ENCODE measurements at regions not wholly inside any gene's neighbourhood (a gene's known extent, or its start where the extent isn't known, plus 50 kb on each side); places are given as distances from the start of the nearest gene placed in this dataset.
"Not testable (repeated sequence)": the region's sequence is repeated elsewhere in the genome, so short reads cannot be mapped to it uniquely, and the experiment has no call there.

- H3K9me3 ChIP-seq (ENCODE audit: insufficient read depth, low read length): peaks cover 8% of the 10 kb centered on the region; the same call in 1 of the 2 replicates
- H4K20me1 ChIP-seq (ENCODE audit: low read depth, low read length): no peaks in the 10 kb centered on the region
- no peaks in the 10 kb centered on the region for H3K9me2 ChIP-seq (replicated peaks; ENCODE audit: insufficient read depth, low read length)
- H3K36me3 ChIP-seq (ENCODE audit: low read length): no peaks in the 10 kb centered on the region
- no peak overlapping the region for H3K4me2 ChIP-seq (ENCODE audit: low read depth, low read length, poor library complexity, severe bottlenecking)
- H3K79me2 ChIP-seq (ENCODE audit: insufficient read depth, low read length): no peaks in the 10 kb centered on the region
- no peak overlapping the region for H3K4me3 ChIP-seq (ENCODE audit: insufficient read depth, low read length, poor library complexity, severe bottlenecking)
- H2AFZ ChIP-seq (ENCODE audit: low read depth, low read length, severe bottlenecking): no peak overlapping the region
- TF ChIP-seq CTCF (IDR thresholded peaks at IDR 0.05; ENCODE audit: insufficient read depth, low read length, poor library complexity, severe bottlenecking): no peak
- TF ChIP-seq EZH2phosphoT487 (conservative IDR thresholded peaks at IDR 0.05; ENCODE audit: low read length): no peak
- no peak overlapping the region for H3K27ac ChIP-seq (ENCODE audit: low read depth, low read length)
- H3K27me3 ChIP-seq (ENCODE audit: low read length): no peaks in the 10 kb centered on the region
- H3F3A ChIP-seq (ENCODE audit: insufficient read depth): no peaks in the 10 kb centered on the region
- H3K9ac ChIP-seq (ENCODE audit: low read length): no peak overlapping the region
These were observed 69.8 kb upstream of the LRPAP1 start for GRCh38 chr4:3601992-3602391.

DNA sequence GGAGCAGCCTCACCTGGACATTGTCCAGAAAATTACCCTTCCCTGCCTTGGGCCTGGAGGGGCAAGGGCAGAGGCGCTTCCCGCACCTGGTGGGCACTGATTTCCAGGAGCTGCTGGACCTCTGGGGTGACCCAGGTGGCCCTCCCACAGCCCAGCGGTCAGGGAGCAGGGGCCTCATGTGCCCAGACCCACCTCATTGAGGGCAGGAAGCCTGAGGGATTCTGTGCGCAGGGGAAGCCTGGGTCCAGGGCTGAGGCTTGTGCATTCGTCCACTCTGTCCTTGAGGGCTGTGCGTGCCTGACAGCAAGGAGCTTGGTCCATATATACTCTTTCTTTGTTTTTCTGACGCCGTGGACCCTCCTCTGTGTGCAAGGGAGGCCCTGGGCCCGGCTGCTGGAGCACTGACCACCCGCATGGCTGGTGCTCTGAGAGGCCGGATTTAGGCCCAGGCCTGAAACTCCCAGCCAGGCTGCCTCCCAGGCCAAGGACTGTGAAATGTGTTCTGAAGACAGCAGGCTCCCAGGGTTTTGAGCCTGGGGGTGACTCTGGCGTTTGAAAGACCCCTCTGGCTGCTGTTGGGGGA, 69.0 kb upstream of the LRPAP1 start:
- not testable (repeated sequence) for H3K4me2 ChIP-seq (ENCODE audit: low read depth, low read length, poor library complexity, severe bottlenecking); H3K4me3 ChIP-seq (ENCODE audit: insufficient read depth, low read length, poor library complexity, severe bottlenecking); H4K20me1 ChIP-seq (ENCODE audit: low read depth, low read length); H3F3A ChIP-seq (ENCODE audit: insufficient read depth); H2AFZ ChIP-seq (ENCODE audit: low read depth, low read length, severe bottlenecking); H3K9me2 ChIP-seq (replicated peaks; ENCODE audit: insufficient read depth, low read length); H3K79me2 ChIP-seq (ENCODE audit: insufficient read depth, low read length); H3K27ac ChIP-seq (ENCODE audit: low read depth, low read length); H3K9ac ChIP-seq (ENCODE audit: low read length); H3K9me3 ChIP-seq (ENCODE audit: insufficient read depth, low read length); H3K36me3 ChIP-seq (ENCODE audit: low read length); H3K27me3 ChIP-seq (ENCODE audit: low read length)

DNA sequence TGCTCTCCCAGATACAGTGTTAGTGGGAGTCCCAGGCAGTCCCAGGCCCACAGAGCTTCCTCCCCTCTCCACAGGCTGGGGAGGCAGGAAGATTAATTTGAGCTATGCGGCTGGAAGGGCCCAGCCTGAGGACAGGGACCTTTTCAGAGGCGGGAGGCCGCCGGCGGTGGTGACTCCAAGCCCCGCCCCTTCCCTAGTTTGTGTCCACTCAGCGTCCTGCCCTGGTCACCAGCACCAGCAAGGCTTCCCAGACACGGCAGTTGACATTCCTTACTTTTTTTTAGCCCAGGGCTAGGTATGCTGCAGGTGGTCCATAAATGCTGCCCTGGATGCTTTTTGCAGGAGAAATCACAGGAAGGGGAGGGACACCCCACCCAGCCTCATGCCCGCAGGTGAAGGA, 67.7 kb upstream of the LRPAP1 start:
- no peaks in the 10 kb centered on the region for H3K27me3 ChIP-seq (ENCODE audit: low read length)
- H3K36me3 ChIP-seq (ENCODE audit: low read length): no peaks in the 10 kb centered on the region
- no peak overlapping the region for H3K4me3 ChIP-seq (ENCODE audit: insufficient read depth, low read length, poor library complexity, severe bottlenecking)
- H3K9ac ChIP-seq (ENCODE audit: low read length): no peak overlapping the region
- H3K9me3 ChIP-seq (ENCODE audit: insufficient read depth, low read length): peaks cover 8% of the 10 kb centered on the region; the same call in 1 of the 2 replicates
- no peaks in the 10 kb centered on the region for H4K20me1 ChIP-seq (ENCODE audit: low read depth, low read length)
- no peaks in the 10 kb centered on the region for H3F3A ChIP-seq (ENCODE audit: insufficient read depth)
- no peak overlapping the region for H3K4me2 ChIP-seq (ENCODE audit: low read depth, low read length, poor library complexity, severe bottlenecking)
- TF ChIP-seq EZH2phosphoT487 (conservative IDR thresholded peaks at IDR 0.05; ENCODE audit: low read length): no peak
- no peak for TF ChIP-seq CTCF (IDR thresholded peaks at IDR 0.05; ENCODE audit: insufficient read depth, low read length, poor library complexity, severe bottlenecking)
- H3K79me2 ChIP-seq (ENCODE audit: insufficient read depth, low read length): no peaks in the 10 kb centered on the region
- no peaks in the 10 kb centered on the region for H3K9me2 ChIP-seq (replicated peaks; ENCODE audit: insufficient read depth, low read length)
- H3K27ac ChIP-seq (ENCODE audit: low read depth, low read length): no peak overlapping the region
- no peak overlapping the region for H2AFZ ChIP-seq (ENCODE audit: low read depth, low read length, severe bottlenecking)

- H3K9me3 ChIP-seq (ENCODE audit: insufficient read depth, low read length): peaks cover 8% of the 10 kb centered on the region; the same call in 1 of the 2 replicates
- no peak overlapping the region for H3K4me3 ChIP-seq (ENCODE audit: insufficient read depth, low read length, poor library complexity, severe bottlenecking)
- H3K9me2 ChIP-seq (replicated peaks; ENCODE audit: insufficient read depth, low read length): no peaks in the 10 kb centered on the region
- no peaks in the 10 kb centered on the region for H4K20me1 ChIP-seq (ENCODE audit: low read depth, low read length)
- no peaks in the 10 kb centered on the region for H3K79me2 ChIP-seq (ENCODE audit: insufficient read depth, low read length)
- H3K27ac ChIP-seq (ENCODE audit: low read depth, low read length): no peak overlapping the region
- no peak overlapping the region for H3K4me2 ChIP-seq (ENCODE audit: low read depth, low read length, poor library complexity, severe bottlenecking)
- no peaks in the 10 kb centered on the region for H3K27me3 ChIP-seq (ENCODE audit: low read length)
- TF ChIP-seq EZH2phosphoT487 (conservative IDR thresholded peaks at IDR 0.05; ENCODE audit: low read length) (no peak), CTCF (IDR thresholded peaks at IDR 0.05; ENCODE audit: insufficient read depth, low read length, poor library complexity, severe bottlenecking) (no peak)
- H3F3A ChIP-seq (ENCODE audit: insufficient read depth): no peaks in the 10 kb centered on the region
- H3K36me3 ChIP-seq (ENCODE audit: low read length): no peaks in the 10 kb centered on the region
- no peak overlapping the region for H2AFZ ChIP-seq (ENCODE audit: low read depth, low read length, severe bottlenecking)
- no peak overlapping the region for H3K9ac ChIP-seq (ENCODE audit: low read length)
These were observed 66.5 kb upstream of the LRPAP1 start for GRCh38 chr4:3598695-3599227.

DNA sequence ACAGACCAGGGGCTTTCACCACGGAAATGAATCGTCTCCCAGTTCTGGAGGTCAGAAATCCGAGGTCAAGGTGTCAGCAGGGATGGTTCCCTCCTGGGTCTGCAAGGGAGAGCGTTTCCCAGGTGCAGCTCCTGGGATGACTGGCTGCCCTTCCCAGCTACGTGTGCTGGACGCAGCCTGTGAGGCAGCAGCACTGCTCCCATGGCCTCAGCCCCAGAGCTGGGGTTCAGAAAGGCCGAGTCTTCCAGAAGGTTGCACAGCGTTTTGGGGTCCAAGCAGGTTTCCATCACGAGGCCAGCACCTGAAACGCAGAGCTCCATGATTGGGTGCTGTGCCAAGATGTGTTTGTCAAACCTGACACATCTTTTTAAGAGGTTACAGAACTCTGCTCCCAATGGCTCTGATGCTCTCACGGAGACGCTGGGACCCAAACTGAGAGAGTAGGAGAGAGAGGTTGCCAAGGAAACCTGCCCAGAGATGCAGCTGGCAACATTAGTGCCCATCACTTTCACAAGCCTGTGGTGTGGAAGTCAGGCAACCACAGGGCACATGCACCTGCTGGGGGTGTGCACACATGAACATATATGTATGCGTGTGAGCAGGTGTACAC, 65.8 kb upstream of the LRPAP1 start:
- H3F3A ChIP-seq (ENCODE audit: insufficient read depth); H3K4me3 ChIP-seq (ENCODE audit: insufficient read depth, low read length, poor library complexity, severe bottlenecking); H2AFZ ChIP-seq (ENCODE audit: low read depth, low read length, severe bottlenecking); H3K36me3 ChIP-seq (ENCODE audit: low read length); H3K4me2 ChIP-seq (ENCODE audit: low read depth, low read length, poor library complexity, severe bottlenecking); H3K9me3 ChIP-seq (ENCODE audit: insufficient read depth, low read length); H3K27ac ChIP-seq (ENCODE audit: low read depth, low read length); H3K27me3 ChIP-seq (ENCODE audit: low read length); H3K79me2 ChIP-seq (ENCODE audit: insufficient read depth, low read length); H3K9me2 ChIP-seq (replicated peaks; ENCODE audit: insufficient read depth, low read length); H3K9ac ChIP-seq (ENCODE audit: low read length); H4K20me1 ChIP-seq (ENCODE audit: low read depth, low read length): not testable (repeated sequence)

Measured in SU-DHL-6 (cell line).